ENCODE measurements at regions not wholly inside any gene's neighbourhood (a gene's known extent, or its start where the extent isn't known, plus 50 kb on each side); places are given as distances from the start of the nearest gene placed in this dataset.

DNA sequence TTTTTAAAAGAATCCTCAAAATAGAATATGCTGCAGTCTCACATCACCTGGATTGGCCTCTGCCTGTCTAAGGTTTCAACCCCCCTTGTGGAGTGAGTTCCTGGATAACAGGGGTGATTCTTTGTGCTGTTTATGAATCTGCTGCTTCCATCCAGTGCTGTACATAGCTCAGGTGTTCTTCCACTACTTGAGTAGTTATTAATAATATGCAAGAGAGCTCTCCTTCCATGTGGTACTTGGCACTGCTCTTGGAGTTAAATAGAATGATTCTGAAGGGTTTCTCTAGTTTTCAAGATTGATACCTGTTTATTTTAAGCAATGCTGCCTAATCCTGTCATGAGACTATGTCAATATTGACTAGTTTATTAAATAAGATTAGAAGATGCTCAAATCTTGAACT is 273.6 kb downstream of the RDH14 start:
- TF ChIP-seq CTCF (IDR thresholded peaks at IDR 0.05; ENCODE audit: low read depth, low read length), result no peak
- H3K4me3 ChIP-seq (ENCODE audit: low read depth, low read length), result no peak overlapping the region

- no peak overlapping the region for H3K4me3 ChIP-seq (ENCODE audit: low read depth, low read length)
- TF ChIP-seq CTCF (IDR thresholded peaks at IDR 0.05; ENCODE audit: low read depth, low read length), result no peak
These were observed 276.1 kb downstream of the RDH14 start for GRCh38 chr2:18284331-18284730.

GRCh38 chr2:18282026-18282425 is 278.4 kb downstream of the RDH14 start:
- no peak for TF ChIP-seq CTCF (IDR thresholded peaks at IDR 0.05; ENCODE audit: low read depth, low read length)
- no peak overlapping the region for H3K4me3 ChIP-seq (ENCODE audit: low read depth, low read length)

DNA sequence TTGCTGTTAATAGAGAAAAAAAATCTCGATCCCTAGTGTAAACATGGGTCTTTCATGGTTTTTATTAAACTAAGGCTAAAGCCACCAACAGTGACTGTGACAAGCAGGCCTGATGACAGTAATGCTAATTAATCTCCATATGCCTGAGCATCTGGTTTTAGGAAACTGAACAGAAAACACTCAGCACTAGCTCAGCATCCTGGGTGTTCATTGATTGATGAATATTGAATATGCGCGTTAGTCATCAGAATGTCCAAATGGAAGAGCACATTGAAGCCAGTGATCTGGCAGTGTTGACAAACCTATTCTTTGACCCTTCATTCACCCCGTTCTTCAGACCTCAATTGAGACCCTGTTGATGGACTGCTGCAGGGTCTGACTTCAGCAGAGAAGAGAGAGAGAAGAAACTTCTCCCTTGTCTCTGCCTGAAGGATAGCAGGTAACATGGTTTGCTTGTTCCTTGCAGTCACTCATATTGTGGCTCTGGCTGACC is 283.8 kb downstream of the RDH14 start:
- no peak for TF ChIP-seq CTCF (IDR thresholded peaks at IDR 0.05; ENCODE audit: low read depth, low read length)
- no peak overlapping the region for H3K4me3 ChIP-seq (ENCODE audit: low read depth, low read length)

GRCh38 chr2:18273205-18273604 is 287.2 kb downstream of the RDH14 start:
- no peak overlapping the region for H3K4me3 ChIP-seq (ENCODE audit: low read depth, low read length)
- no peak for TF ChIP-seq CTCF (IDR thresholded peaks at IDR 0.05; ENCODE audit: low read depth, low read length)

GRCh38 chr2:18272148-18272494 is 288.3 kb downstream of the RDH14 start:
- no peak for TF ChIP-seq CTCF (IDR thresholded peaks at IDR 0.05; ENCODE audit: low read depth, low read length)
- no peak overlapping the region for H3K4me3 ChIP-seq (ENCODE audit: low read depth, low read length)

DNA sequence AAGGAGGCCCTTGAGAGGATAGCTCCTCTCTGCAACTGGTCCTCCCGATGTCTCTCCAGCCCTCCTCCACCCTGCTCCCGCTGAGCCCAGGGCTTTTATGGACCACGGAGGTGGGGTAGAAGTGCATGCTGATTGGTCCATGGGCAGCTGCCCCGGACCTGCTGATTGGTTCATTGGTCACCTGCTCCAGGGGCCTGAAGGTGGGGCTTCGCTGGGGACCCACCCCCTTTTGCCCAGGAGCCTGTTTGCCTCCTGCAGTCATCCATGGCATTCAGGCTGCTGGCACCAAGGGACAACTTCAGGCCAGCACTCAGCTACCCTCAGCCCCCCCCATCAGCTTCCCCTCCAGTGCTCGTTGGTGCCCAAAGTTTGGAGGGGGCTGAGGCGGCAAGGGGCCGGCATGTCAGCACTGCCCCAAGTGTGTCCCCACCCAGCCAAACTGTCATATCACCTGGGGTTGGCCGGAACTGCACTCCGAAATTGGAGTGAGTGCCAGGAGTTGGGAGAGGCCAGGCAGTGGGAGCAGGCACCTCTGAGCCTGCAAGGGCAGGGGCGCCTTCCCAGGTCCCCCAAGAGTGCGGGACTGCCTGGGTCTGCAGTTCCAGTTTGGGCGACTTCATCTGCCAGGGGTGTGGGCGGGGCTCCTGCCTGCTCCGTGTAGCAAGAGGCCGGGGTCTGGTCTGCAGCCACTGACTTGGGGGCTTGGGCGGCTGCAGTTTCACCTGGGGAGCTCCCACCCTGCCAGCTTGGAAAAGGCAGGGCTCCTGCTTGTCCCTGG is 288.9 kb downstream of the RDH14 start:
- H3K4me3 ChIP-seq (ENCODE audit: low read depth, low read length), result no peak overlapping the region
- TF ChIP-seq CTCF (IDR thresholded peaks at IDR 0.05; ENCODE audit: low read depth, low read length), result no peak
